ENCODE measurements at regions not wholly inside any gene's neighbourhood (a gene's known extent, or its start where the extent isn't known, plus 50 kb on each side); places are given as distances from the start of the nearest gene placed in this dataset.
"Not testable (repeated sequence)": the region's sequence is repeated elsewhere in the genome, so short reads cannot be mapped to it uniquely, and the experiment has no call there.

GRCh38 chr4:137405833-137406232, 126.5 kb downstream of the PCDH18 start:
- not testable (repeated sequence) for DNase-seq (ENCODE audit: low spot score); ATAC-seq

GRCh38 chr4:137394018-137394417, 138.3 kb downstream of the PCDH18 start:
- DNase-seq (ENCODE audit: low spot score) (no peak), ATAC-seq (no peak)

GRCh38 chr4:137393044-137393443, 139.2 kb downstream of the PCDH18 start:
- ATAC-seq: no peak
- no peak for DNase-seq (ENCODE audit: low spot score)

DNA sequence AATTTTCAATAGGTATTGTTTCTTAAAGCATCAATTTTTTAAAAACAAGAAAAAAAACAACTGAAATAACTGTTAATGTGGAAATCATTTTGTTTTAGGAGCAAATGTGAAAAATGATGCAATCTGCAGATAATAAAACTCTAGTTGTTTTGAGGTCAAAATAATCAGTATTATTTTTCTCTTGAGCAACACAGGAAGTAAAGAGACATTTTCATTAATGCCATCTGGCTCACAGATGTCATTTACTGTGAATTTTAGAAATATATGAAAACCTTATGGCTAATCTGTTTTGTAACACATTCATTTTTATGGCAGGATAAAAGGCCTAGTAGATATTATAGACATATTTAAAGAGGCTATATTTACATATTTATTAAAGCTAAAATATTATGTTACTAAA, 141.6 kb downstream of the PCDH18 start:
- no peak for DNase-seq (ENCODE audit: low spot score)
- no peak for ATAC-seq

DNA sequence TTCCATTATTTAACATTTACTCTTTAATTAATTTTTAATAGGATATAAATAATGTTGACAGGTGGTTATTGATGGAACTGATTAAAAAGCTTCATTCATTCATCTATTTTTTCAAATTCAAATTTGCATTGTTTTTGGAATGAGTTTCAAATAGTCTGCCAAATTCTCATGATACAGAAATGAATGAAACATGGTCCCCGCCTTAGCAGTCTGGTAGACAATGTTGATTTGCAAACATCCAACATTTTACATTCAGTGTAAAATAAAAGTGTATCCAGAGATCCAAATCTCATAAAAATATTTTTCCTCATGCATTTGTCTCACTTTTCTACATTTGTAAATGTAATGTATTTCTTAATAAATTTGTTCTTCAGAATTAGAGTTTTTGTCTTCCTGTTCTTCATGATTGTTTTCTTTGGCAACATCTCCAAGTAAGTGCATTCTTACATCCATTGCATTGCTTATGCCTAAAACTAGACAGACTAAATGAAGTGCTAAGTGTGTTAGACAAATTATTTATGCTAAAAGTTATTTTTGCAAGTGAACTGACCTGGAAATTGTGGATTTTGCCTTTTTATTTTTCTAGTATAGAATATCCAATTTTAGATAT, 142.3 kb downstream of the PCDH18 start:
- DNase-seq (ENCODE audit: low spot score): no peak

GRCh38 chr4:137387924-137388323, 144.4 kb downstream of the PCDH18 start:
- ATAC-seq (no peak), DNase-seq (ENCODE audit: low spot score) (no peak)

More for the DNA sequence above, 142.3 kb downstream of the PCDH18 start:
- ATAC-seq: no peak

- DNase-seq (ENCODE audit: low spot score) (no peak), ATAC-seq (no peak)
Measured at GRCh38 chr4:137384476-137384875, 147.8 kb downstream of the PCDH18 start.

DNA sequence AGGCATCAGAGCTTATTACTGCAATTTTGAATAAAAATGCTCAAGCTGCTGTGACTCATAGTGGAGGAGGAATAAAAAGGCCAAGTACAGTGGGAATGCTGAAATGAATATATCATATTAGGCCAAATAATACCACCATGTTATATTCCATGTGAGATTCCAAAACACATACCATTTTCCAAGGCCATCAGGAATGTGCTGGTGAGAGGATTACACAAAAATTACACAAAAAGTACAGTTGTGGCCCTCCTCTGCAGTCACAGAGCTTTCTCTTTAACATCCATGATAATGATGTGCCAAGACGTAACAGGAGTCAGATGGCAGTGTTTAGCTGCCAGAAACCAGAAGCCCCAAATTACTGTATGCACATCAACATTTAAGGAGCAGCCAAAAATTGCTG, 153.5 kb downstream of the PCDH18 start:
- DNase-seq (ENCODE audit: low spot score): no peak
- no peak for ATAC-seq

DNA sequence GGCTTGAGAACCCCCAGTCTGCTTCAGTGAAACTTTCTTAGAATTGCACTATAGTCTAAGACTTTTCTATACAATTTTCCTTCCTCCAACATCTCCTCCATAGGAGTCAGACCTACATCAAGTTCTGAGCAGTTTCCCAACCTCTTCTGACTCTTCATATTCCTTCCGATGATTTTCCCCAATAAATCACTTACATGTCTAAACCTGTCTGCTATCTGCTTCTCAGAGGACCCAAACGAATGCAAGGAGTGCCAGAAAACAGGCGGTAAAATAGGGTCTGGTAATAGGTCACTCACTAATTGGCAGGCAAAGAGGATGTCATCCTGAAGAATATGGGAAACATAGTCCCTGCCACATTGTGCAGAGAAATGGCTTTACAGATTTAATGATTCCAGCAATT, 153.9 kb downstream of the PCDH18 start:
- ATAC-seq: no peak

DNA sequence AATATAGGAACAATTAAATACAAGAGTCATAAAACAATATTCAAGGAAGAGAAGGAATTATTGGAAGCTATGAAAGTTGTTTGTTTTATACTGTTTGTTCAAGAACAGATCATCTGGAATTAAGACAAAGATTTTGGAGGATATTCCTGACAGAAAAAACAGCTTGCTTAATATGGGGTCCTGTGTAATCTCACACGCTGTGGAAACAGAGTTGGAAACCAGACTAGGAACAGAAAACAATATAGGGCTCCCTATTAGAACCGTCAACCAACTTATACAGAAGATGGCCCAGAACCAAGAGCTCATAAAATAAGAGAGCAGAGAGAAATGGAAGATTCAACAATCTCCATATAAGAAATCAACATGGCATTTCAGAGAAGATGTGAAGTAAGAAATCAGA, 156.0 kb downstream of the PCDH18 start:
- DNase-seq (ENCODE audit: low spot score) (no peak), ATAC-seq (no peak)

More for the DNA sequence above, 153.9 kb downstream of the PCDH18 start:
- no peak for DNase-seq (ENCODE audit: low spot score)

DNA sequence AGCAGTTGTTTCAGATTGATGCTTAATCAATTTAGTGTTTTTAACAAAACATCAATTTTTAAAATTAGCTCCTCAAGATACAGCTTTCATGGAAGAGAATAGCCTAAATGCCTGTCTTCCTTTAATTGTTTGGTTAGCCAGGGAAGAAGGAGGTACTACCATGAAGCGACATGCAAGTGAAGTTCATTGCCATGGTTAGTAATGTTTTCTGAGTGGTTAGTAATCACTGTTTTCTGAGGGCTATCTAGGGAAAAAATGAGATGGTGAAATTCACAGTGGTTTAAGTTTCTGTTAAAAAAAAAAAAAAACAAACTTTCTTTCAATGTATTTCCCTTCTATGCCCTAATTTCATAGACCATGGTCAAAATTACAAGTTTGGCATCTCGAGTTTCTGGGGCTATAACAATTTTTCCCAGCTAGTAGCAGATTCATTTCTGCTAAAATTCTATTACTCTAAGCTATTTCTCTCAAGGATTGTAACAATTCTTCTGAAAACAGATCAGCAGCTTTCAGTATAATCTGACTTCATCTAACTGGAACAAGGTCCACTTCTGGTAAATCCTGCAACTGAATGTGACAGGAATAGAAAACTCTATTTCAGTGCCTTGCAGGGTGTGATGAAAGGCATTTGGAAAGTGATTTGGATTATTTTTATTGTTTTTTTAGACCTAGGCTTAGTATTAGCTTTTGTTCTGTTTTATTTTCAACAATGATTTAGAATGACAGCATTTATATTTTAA, 157.0 kb downstream of the PCDH18 start:
- DNase-seq (ENCODE audit: low spot score) (no peak), ATAC-seq (no peak)

DNA sequence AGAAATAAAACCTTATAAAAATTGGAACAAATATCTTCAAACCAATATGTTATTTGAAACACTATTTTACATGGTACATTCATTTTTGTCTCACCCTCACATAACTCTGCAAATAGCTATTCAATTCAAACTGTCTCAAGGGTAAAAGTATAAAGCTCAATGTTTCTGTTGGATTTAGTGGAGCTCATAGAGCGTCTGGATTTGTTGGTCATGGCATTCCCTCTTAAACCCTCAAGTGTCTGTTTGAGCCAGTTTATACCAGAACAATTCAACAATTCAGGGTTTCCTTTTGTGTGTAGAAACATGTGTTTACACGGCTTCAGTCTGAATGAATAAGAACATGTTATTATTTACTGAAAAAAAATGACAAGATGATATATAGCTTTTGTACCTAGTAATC, 161.6 kb downstream of the PCDH18 start:
- DNase-seq (ENCODE audit: low spot score): no peak

DNA sequence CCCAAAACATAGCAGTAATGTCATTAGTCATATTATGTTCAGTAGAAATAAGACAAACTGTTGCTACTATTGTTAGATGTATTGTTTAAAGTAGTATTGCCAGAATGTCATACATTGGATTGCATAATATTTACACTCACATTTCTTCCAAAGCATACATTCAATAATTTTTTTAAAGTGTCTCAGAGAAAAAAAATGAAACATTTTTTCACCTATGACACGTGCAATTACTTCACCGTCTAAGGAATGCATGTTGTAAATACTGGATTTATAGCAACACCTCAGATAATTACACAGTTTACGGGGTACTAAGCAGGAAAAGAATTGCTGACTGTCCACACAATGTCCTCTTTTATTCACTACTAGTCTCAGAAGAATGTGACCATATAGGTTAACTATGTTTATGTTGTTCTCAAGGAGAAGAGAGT, 162.1 kb downstream of the PCDH18 start:
- ATAC-seq: no peak
- no peak for DNase-seq (ENCODE audit: low spot score)

More for the DNA sequence above, 161.6 kb downstream of the PCDH18 start:
- ATAC-seq: no peak

GRCh38 chr4:137367620-137368019, 164.7 kb downstream of the PCDH18 start:
- ATAC-seq (no peak), DNase-seq (ENCODE audit: low spot score) (no peak)

DNA sequence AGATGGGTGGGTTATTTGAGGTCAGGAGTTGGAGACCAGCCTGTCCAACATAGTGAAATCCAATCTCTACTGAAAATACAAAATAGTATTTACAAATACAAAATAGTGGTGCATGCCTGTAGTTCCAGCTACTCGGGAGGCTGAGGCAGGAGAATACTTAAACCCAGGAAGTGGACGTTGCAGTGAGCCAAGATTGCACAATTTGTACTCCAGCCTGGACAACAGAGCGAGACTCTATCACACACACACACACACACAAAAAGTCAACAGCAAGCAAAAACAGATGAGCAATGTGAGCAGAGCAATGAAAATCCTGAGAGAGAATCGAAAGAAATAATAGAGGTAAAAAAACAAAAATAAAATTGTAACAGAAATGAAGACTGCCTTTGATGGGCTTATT, 168.8 kb downstream of the PCDH18 start:
- DNase-seq (ENCODE audit: low spot score): no peak
- no peak for ATAC-seq

- DNase-seq (ENCODE audit: low spot score) (no peak), ATAC-seq (no peak)
Measured at GRCh38 chr4:137361756-137362470, 170.4 kb downstream of the PCDH18 start.

DNA sequence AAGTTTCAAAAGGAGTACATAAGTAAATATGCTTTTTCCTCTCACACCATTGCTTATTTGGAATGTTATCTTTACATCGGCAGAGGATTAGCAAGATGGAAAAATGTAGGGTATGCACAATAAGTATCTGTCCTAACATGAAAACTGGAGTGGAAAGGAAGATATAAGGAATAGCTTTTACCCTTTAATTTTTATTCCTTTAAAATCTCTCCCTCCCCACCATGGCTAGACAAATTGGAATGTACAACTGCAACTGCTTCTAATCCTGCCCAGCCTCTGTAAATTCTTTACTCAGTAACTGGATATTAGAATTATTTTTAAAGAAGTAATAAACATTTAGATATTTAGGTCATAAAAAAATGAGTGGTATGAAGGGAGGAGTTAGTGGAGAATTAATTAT, 171.5 kb downstream of the PCDH18 start:
- ATAC-seq: no peak
- no peak for DNase-seq (ENCODE audit: low spot score)

DNA sequence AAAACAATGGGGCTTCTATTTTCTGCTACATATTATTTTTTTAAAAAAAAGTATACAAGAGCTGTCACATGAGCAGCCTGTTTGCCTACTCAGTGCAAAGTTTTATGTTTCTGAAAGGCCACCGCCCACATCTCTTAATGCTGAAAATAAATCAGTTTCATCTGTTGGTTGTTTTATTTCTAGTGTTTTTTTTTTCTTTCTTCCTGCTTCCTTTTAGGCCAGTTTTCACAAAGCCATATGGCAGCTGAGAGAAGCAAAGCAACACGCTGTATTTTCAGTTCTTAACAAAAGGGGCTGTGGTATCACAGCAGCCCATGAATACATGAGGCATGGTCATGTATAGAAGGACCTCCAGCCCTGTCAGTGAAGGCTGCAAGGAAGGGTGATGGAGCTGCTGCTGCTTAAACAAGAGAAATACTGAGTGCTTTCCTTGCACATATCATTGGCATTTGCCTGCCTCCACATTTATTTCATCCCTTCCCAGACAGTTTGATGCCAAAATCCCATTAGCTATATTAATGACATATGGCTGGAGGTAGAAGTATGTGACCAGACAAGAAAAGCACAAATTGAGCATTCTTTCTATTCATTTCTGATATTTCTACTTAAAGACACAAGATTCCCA, 172.5 kb downstream of the PCDH18 start:
- ATAC-seq (no peak), DNase-seq (ENCODE audit: low spot score) (no peak)

GRCh38 chr4:137354562-137354961, 177.7 kb downstream of the PCDH18 start:
- not testable (repeated sequence) for ATAC-seq; DNase-seq (ENCODE audit: low spot score)

DNA sequence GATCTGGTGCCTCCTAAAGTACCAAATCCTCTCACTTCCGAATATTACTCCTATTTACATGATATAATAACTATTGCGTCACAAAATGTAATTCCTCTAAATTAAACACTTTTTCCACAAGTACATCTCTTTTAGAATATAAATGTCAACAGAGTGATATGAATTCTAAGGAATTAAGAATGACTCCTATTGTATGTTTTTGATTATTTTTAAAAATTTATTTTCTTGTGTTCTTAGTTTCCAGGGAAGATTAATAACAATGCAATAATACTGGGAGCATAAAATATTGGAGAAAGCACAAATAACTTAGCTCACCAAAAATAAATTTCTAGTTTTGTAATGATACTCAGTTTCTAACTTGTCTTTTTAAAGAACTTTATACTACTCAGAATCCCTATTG, 184.9 kb downstream of the PCDH18 start:
- ATAC-seq (no peak), DNase-seq (ENCODE audit: low spot score) (no peak)

- ATAC-seq (no peak), DNase-seq (ENCODE audit: low spot score) (no peak)
Measured at GRCh38 chr4:137345597-137345996, 186.7 kb downstream of the PCDH18 start.

DNA sequence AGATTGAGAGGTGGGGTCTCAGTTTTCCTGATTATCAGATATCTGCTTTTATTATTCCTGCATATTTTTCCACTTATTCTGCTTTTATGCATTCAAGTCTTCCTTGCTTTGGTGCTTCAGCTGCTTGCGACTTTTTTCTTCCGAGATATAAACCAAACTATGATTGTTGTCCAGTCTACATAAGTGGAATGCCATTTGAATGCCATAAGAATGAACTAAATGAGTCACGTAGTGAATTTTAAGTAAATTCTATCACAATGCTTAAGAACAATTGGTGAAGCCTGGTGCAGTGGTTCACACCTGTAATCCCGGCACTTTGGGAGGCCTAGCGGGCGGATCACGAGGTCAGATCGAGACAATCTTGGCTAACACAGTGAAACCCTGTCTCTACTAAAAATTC, 189.1 kb downstream of the PCDH18 start:
- DNase-seq (ENCODE audit: low spot score) (no peak), ATAC-seq (no peak)

All from left lobe of liver (tissue), 2 donors.